HG03159 (cell line): ENCODE measurements at regions not wholly inside any gene's neighbourhood (a gene's known extent, or its start where the extent isn't known, plus 50 kb on each side); places are given as distances from the start of the nearest gene placed in this dataset.
"Not testable (repeated sequence)": the region's sequence is repeated elsewhere in the genome, so short reads cannot be mapped to it uniquely, and the experiment has no call there.

ENCODE experiments used
- ATAC-seq: cut with Tn5 transposase; IDR thresholded peaks from one replicate; pipeline ENCODE4 v1.9.1; 2021; ENCODE audit warnings: mild to moderate bottlenecking, moderate library complexity; ENCODE audit not compliant: unreplicated experiment

DNA sequence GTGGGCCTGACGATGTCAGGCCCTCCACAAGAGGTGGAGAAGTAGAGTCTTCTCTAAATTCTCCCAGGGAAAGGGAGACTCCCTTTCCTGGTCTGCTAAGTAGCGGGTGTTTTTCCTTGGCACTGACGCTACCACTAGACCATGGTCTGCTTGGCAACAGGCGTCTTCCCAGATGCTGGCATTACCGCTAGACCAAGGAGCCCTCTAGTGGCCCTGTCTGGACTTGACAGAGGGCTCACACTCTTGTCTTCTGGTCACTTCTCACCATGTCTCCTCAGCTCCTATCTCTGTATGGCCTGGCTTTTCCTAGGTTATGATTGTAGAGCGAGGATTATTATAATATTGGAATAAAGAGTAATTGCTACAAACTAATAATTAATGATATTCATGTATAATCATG is 51.1 kb upstream of the RASSF6 start:
- ATAC-seq, result not testable (repeated sequence)

DNA sequence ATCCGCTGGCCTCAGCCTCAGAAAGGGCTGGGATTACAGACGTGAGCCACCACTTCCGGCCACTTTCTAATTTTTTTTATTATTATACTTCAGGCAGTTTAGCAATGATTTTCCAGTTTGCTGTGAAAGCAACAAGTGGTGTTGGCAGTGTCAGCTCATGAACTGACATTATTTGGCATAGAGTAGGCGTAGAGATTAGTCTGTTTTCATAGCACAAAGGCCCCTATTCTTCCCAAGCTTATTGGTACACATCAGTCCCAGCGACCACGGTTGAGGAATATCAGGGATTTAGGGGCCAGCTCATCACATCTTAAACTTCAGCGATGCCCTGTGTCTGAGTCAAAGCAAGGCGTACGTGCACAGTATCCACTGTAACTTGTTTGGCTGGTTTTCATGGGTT is 53.0 kb upstream of the RASSF6 start:
- ATAC-seq, result no peak

DNA sequence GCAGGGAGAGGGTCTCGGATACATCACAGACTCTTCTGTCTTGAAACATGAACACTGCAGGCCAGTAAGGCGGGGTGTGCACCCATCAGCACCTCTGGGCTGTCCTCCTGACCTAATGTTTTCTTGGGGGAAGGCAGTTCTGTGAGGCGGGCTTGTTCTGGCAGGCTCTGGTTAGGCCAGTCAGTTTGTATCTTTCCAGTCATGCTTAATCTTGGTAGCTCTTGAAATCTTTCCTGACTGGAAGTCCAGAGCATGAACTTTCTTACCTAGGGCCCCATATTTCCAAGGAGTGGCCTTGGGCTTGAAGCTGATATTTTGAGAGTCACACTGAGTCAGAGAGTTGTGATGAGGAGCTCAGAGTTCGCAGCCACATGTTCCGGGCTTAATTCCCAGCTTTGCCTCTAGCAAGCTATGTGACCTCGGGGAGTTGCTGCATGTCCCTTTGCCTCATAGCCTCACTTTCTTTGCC is 54.2 kb upstream of the RASSF6 start:
- ATAC-seq, result no peak

DNA sequence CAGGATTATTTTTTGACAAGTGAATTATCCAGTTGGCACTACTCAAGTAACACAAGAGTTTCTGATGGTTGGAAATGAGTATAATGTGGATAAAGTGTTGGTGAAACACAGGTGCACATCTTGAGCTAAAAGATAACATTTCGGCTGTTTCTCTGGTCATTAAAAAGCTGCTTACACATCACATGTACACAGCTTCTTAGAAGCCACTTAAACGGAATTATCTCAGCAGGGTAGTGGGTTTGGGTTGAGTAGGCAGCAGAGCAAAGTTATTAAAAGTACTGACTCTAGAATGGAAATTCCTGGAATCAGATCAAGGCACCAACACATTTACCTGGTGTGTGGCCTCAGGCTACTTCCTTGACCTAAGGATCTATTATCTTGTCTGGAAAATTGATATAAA is 55.4 kb upstream of the RASSF6 start:
- no peak for ATAC-seq

DNA sequence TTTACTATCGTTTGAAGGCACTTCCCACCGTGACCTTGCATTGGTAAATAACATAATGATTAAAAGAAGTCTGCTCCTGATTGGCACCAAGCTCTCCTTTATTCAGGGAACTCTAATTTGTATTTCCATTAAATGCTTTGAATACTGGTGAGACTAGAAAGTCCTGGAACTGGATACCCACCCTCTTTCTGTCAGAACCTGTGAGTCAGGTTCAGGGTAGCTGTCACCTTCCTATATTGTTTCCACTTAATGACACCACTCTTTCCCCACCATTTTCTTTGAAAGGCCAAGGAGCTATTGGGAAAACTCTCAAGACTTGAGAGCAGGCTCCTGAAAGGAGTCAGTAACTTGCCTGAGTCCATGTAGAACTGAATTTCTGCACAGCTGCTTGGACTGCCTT is 55.9 kb upstream of the RASSF6 start:
- no peak for ATAC-seq

DNA sequence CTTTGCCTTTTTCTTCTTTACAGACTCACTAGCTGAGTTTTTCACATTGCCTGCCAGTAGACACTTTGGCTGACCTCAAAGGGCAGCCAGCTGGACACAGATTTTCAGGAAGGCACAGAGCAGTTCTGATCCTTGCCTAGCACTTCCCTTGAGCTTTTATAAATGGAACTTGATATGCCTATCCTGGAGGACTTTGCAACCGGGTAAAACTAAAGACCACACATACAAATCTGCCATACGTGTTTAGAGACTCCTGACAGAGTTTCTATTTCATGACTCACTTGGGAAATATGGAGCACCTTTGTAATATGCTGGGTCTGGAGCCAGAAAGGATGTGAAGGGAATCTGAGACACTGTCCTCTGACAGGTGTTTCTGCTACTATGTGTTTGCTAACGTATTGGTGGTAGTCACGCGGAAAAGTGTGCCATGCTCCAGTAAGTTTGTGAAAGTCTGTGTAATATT is 56.7 kb upstream of the RASSF6 start:
- ATAC-seq, result peak; percentile 85

DNA sequence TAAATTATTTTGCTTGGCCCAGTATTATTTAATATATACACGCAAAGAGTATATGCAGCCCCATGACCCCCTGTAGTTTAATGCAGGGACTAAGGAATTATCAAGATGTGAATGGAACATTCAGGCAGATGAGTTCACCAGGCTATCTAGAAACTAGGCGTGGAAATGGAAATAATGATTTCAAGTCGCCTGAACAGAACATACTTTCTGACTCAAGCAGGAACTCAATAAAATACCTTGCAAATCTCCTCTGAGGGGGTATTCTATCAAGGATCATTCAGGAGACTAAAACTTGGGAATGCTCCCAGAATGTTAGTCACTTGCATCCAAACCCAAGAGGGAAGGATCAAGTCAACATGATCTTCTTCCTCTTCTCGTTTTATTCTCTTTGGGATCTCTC is 59.6 kb upstream of the RASSF6 start:
- no peak for ATAC-seq

DNA sequence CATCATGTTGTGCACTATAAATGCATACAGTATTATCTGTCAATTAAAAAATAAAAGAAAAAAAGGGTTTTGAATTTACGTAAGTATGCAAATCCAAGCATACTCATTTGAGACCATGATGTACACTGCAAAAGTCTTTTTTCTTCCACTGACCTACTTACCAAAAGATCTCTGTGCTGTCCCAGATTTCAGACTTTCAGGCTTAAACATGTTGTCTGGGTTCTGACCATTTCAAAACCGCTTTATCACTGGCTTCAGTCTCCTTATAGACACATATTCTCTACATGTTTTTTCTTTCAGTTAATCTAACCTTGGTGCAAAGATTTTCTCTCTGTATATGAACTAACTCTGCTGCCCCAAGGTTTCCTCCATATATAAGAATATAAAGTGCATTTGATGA is 58.6 kb upstream of the CXCL8 start:
- ATAC-seq, result no peak

DNA sequence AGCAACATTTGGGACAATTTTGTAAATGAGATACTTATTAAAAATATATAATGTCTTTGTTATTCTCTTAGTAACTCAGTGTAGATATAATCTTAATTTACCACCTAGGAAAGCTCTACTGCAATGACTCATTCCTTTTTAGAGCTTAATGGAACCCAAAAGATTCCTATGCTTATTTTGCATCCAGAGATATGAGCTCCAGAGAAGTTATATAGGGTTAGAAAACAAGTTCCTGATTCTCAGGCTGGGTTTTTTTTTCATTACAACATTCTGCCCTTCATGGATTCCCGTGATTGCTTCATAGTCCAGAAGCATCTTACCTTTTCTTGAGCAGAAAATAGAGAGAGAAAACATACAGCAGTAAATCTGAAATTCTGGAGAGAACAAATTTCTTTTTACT is 57.9 kb upstream of the CXCL8 start:
- no peak for ATAC-seq

DNA sequence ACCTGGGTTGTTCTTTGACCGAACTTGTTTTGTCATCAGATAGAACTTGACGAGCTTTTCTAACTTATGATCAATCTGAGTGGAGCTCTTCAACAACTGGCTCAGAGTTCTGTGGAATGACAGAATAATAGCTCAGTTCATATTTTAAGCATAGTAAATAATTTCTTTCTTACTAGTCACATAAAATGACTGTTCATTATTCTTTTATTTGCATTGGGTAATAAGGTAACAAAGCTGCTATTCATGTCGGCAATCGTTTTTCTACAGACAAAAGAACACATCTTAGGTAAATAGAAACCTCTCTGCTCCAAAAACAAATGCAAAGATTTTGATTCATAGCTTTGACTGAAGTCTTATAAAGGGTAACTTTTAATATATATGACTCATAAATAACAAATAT is 57.3 kb upstream of the CXCL8 start:
- ATAC-seq, result no peak

DNA sequence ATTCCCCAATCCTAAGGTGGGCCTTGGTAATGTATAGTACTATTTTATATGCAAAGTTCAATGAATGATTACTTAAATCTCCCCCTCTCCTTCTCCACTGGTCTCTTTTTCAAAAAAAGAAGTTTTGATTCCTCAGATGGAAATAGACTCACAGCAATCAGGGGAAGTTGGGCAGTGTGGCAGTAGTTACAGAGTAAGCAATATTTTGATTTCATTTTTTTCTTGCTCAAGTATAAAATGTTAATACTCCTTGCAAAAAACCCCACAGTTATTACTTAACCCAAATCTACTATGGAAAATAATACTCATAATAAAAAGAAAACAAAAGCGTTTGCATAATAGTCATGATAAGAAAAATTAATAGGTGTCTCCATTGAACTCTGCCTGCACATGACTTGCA is 56.9 kb upstream of the CXCL8 start:
- no peak for ATAC-seq

DNA sequence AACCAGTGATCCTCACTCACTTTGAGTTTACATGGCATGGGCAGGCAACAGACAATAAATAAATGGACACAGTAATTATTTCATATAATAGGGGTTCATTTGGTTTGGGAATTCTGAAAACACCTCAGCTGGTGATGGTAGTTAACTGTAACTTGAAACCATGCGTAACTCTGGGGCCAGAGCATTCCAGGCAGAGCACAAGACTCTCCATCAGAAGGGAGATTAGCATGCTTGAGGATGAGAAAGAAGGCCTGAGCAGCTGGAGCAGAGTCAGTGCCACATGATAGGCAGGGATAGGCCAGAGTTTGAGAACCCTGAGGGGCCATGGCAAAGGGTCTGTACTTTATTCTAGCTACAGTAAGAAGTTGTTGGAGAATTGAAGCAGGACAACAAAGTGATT is 56.3 kb upstream of the CXCL8 start:
- ATAC-seq, result no peak

DNA sequence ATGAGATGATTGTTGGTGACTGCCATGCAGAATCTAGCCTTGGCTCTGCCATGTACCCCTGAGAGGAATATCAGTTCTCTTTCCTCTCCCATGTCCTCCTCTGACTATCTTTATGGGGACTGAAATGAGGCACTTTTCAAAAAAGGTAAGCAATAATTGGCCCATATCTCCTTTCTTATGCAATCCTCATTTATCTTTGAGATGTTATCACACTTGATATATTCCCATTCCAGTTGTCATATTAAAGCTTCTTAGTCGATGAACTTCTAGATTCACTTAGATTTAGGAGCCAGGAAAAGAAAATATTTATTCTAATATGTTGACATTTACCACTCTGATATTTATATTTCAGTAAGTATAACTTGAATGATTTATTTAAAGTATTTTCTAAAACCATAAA is 55.3 kb upstream of the CXCL8 start:
- ATAC-seq, result no peak

DNA sequence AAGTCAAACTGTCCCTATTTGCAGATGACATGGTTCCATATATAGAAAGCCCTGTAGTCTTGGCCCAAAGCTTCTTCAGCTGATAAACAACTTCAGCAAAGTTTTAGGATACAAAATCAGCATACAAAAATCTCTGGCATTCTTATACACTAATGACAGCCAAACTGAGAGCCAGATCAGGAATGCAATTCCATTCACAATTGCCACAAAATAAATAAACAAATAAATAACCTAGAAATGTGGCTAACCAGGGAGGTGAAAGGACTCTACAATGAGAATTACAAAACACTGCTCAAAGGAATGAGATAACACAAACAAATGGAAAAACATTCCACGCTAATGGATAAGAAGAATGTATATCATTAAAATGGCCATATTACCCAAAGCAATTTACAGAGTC is 52.9 kb upstream of the CXCL8 start:
- no peak for ATAC-seq

DNA sequence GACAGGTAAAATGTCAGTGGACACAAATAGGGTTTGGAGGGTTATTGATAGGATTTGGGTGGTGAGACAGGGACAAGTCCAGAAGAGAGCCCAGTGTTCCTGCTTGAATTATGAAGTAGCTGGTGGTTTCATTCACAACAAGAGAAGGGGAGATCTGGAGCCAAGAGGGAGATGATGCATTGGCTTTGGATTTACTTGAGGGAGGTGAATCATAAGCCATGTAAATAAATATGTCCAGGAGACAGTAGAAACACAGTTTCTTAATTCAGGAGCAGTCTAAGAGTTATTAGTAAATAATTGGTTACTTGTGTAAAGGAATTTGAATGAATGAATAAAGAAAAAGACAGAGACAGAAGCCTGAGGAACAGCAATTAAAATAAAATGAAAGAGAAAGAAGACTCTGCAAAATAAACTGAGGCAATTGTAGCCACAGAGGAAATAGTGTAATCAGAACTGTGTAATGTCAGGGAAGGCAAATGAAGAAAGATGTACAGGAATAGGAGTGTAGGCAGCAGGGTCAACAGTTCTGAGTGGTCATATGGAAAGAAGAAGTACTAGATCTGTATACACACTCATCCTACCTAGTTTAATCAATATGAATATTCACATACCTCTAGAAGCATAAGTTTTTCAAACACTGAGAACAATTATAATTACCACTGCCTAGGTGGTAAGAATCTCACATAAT is 50.2 kb upstream of the CXCL8 start:
- ATAC-seq, result no peak
